ENCODE measurements at regions not wholly inside any gene's neighbourhood (a gene's known extent, or its start where the extent isn't known, plus 50 kb on each side); places are given as distances from the start of the nearest gene placed in this dataset.

DNA sequence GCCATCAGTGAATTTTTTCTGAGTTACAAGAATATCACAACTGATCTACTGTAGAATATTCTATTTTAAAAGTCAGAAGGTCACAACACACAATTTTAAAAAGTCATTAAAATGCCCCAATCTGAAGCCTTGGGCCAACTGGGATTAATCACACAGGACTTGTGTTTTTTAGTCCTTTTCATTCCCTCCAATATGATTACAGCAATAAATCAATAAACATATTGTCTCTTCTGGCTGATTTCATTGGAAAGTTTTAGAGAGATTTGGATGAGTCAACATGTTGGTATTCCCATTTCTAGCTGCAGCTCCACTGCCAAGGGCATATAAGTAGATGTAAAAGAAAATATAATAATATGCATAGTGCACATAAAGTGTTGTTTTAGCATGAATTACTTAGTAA is 85.8 kb downstream of the NIBAN1 start:
- TF ChIP-seq CTCF (IDR thresholded peaks at IDR 0.05) = no peak
- TF ChIP-seq POLR2A (IDR thresholded peaks at IDR 0.05) = no peak

All from thyroid gland (tissue), 4 donors.